SH-SY5Y (cell line): ENCODE measurements at regions not wholly inside any gene's neighbourhood (a gene's known extent, or its start where the extent isn't known, plus 50 kb on each side); places are given as distances from the start of the nearest gene placed in this dataset.

Experiments
- GATA2 ChIP-seq: IDR thresholded peaks from 2 replicates; pipeline ENCODE4 v1.6.1; 2011; ENCODE audit warnings: mild to moderate bottlenecking, low read depth, low read length
- GATA3 ChIP-seq: IDR thresholded peaks from 2 replicates; pipeline ENCODE4 v1.6.1; 2011; ENCODE audit warnings: low read depth, mild to moderate bottlenecking, low read length, moderate library complexity

- TF ChIP-seq GATA2 (no peak), GATA3 (no peak)
Observed at GRCh38 chr12:107490010-107490409, 195.6 kb upstream of the PWP1 start.
